GM12878 (cell line): ENCODE measurements at regions not wholly inside any gene's neighbourhood (a gene's known extent, or its start where the extent isn't known, plus 50 kb on each side); places are given as distances from the start of the nearest gene placed in this dataset.

Experiments used
- ATAC-seq: fragments of 200-7000 bp; cut with Tn5 transposase; 3 replicates; pipeline ENCODE4 v1.9.1; 2020; ENCODE audit warnings: mild to moderate bottlenecking, moderate library complexity
- BruUV-seq: library from RNA; stranded (reverse); fragments of 400-500 nt; replicated peaks from 2 replicates; lab custom pipeline; 2021; lab: Mats Ljungman, UMichigan
- CTCF ChIA-PET: fragments of 300-600 bp; sonication (Branson Sonifier 250); formaldehyde crosslinking; extraction: SDS; loops from one replicate; lab custom pipeline; 2021; ENCODE audit warnings: inconsistent platforms; lab: Yijun Ruan, JAX
- POLR2A ChIA-PET: fragments of 350-600 bp; formaldehyde crosslinking; extraction: SDS; loops from one replicate; lab custom pipeline; 2021; ENCODE audit warnings: inconsistent platforms; lab: Charles Lee
- RAD21 ChIA-PET: fragments of 300-600 bp; sonication (Branson Sonifier 250); formaldehyde crosslinking; loops from one replicate; lab custom pipeline; 2023; ENCODE audit warnings: antibody characterized with exemption; ENCODE audit not compliant: unreplicated experiment; lab: Charles Lee
- SMC1A ChIA-PET: fragments of 300-600 bp; sonication (Branson Sonifier 250); formaldehyde crosslinking; loops from one replicate; lab custom pipeline; 2023; ENCODE audit not compliant: unreplicated experiment, uncharacterized antibody; lab: Charles Lee
- DNase-seq: peaks from one replicate; pipeline ENCODE4 v3.0.0-alpha.2; 2011; ENCODE audit warnings: low read depth, low spot score
- FAIRE-seq: peaks from 3 replicates; lab custom pipeline; 2011; peaks lifted over from hg19 to GRCh38; lab: Jason Lieb, UNC
- H2AFZ ChIP-seq: 2 replicates; pipeline ENCODE4 v1.6.0; 2011; ENCODE audit warnings: low read depth, low read length, control low read depth; ENCODE audit not compliant: control insufficient read depth
- H3K27ac ChIP-seq: 2 replicates; pipeline ENCODE4 v1.5.1; 2011; ENCODE audit warnings: control low read depth; ENCODE audit not compliant: control insufficient read depth, insufficient read depth
- H3K27me3 ChIP-seq, 2 experiments: replicated peaks in 1 of 2; 2 replicates each; pipeline versions ENCODE4 v1.6.0 to v1.6.1; 2011; ENCODE audit warnings: low read length in 1 of 2; ENCODE audit not compliant: control insufficient read depth in 2 of 2, insufficient read depth in 2 of 2
- H3K36me3 ChIP-seq, 2 experiments: 2 replicates each; pipeline ENCODE4 v1.5.1; 2011; ENCODE audit warnings: low read length in 1 of 2; ENCODE audit not compliant: control insufficient read depth in 2 of 2, insufficient read depth in 2 of 2
- H3K4me1 ChIP-seq: 2 replicates; pipeline ENCODE4 v1.6.1; 2011; ENCODE audit warnings: mild to moderate bottlenecking, low read length, moderate library complexity, mixed read lengths; ENCODE audit not compliant: control insufficient read depth, insufficient read depth
- H3K4me2 ChIP-seq: 2 replicates; pipeline ENCODE4 v1.6.0; 2011; ENCODE audit warnings: control low read depth; ENCODE audit not compliant: control insufficient read depth, insufficient read depth
- H3K4me3 ChIP-seq: fragments of 200-600 bp; sonication (generic); 2 replicates; pipeline ENCODE4 v1.5.1; 2016
- H3K79me2 ChIP-seq: 2 replicates; pipeline ENCODE4 v1.6.0; 2011; ENCODE audit warnings: low read length; ENCODE audit not compliant: control insufficient read depth, insufficient read depth
- H3K9ac ChIP-seq: 2 replicates; pipeline ENCODE4 v1.8.0; 2011; ENCODE audit warnings: low read length, control low read depth, mixed read lengths; ENCODE audit not compliant: control insufficient read depth, insufficient read depth
- H3K9me3 ChIP-seq: replicated peaks from 3 replicates; pipeline ENCODE4 v1.5.1; 2011; ENCODE audit warnings: mild to moderate bottlenecking, low read length; ENCODE audit not compliant: control insufficient read depth, insufficient read depth
- H4K20me1 ChIP-seq: 2 replicates; pipeline ENCODE4 v1.6.0; 2011; ENCODE audit not compliant: control insufficient read depth, insufficient read depth
- ATF7 ChIP-seq: fragments of 450-650 bp; IDR thresholded peaks from 2 replicates; pipeline ENCODE4 v1.6.1; 2016; ENCODE audit warnings: low read depth, mild to moderate bottlenecking
- FOXK2 ChIP-seq: fragments of 450-650 bp; IDR thresholded peaks from 2 replicates; pipeline ENCODE4 v1.6.1; 2017; ENCODE audit warnings: mild to moderate bottlenecking, moderate library complexity
- JUND ChIP-seq: IDR thresholded peaks from 2 replicates; pipeline ENCODE4 v1.6.1; 2012; ENCODE audit warnings: low read depth, mild to moderate bottlenecking, low read length, improper control_type of control experiment, moderate library complexity
- KDM1A ChIP-seq: fragments of 200-600 bp; sonication (generic); IDR thresholded peaks from 2 replicates; pipeline ENCODE4 v1.6.1; 2016; ENCODE audit warnings: borderline replicate concordance
- MXI1 ChIP-seq: fragments of 150-350 bp; IDR thresholded peaks from 2 replicates; pipeline ENCODE4 v1.6.1; 2011; ENCODE audit warnings: low read depth, mild to moderate bottlenecking, inconsistent platforms, low read length, improper control_type of control experiment
- MYB ChIP-seq: fragments of 150-350 bp; IDR thresholded peaks from 2 replicates; pipeline ENCODE4 v1.6.1; 2014; ENCODE audit warnings: mild to moderate bottlenecking, low read depth, low read length, borderline replicate concordance
- NR2F1 ChIP-seq: fragments of 450-650 bp; conservative IDR thresholded peaks from 2 replicates; pipeline ENCODE4 v1.6.1; 2017; ENCODE audit warnings: mild to moderate bottlenecking
- POLR2AphosphoS2 ChIP-seq: IDR thresholded peaks from 2 replicates; pipeline ENCODE4 v1.6.1; 2011; ENCODE audit warnings: low read depth, mild to moderate bottlenecking, low read length, improper control_type of control experiment, moderate library complexity
- POLR2AphosphoS5 ChIP-seq: IDR thresholded peaks from 2 replicates; pipeline ENCODE4 v1.6.1; 2011; ENCODE audit warnings: mild to moderate bottlenecking, low read length, inconsistent platforms
- RFX5 ChIP-seq: IDR thresholded peaks from 2 replicates; pipeline ENCODE4 v1.6.1; 2011; ENCODE audit warnings: low read depth, low read length, improper control_type of control experiment
- RUNX3 ChIP-seq: IDR thresholded peaks from 2 replicates; pipeline ENCODE4 v1.6.1; 2012; ENCODE audit warnings: low read length, inconsistent platforms
- TBL1XR1 ChIP-seq: IDR thresholded peaks from 2 replicates; pipeline ENCODE4 v1.6.1; 2012; ENCODE audit warnings: low read depth, low read length, improper control_type of control experiment
- ZNF207 ChIP-seq: fragments of 450-650 bp; IDR thresholded peaks from 2 replicates; pipeline ENCODE4 v1.6.1; 2014; ENCODE audit warnings: antibody characterized with exemption, mild to moderate bottlenecking, borderline replicate concordance
- ZZZ3 ChIP-seq: IDR thresholded peaks from 2 replicates; pipeline ENCODE4 v1.6.1; 2011; ENCODE audit warnings: low read depth; ENCODE audit not compliant: control insufficient read depth, insufficient read length
- WGBS: methylation state at CpG from one replicate; pipeline ENCODE4 v1.1.6; 2016; ENCODE audit warnings: low lambda C conversion rate; ENCODE audit not compliant: insufficient replicate concordance, insufficient coverage; ENCODE audit errors: missing lambda C conversion rate; 5-methylcytosine and 5-hydroxymethylcytosine counted together
- in situ Hi-C: fragments of 300-500 bp; cut with MboI; formaldehyde crosslinking; loops from 9 replicates; pipeline ENCODE4 v1.14.3; 2018; ENCODE audit warnings: mixed read lengths
- intact Hi-C: fragments of 100-400 bp; cut with micrococcal nuclease; formaldehyde crosslinking; loops from one replicate; pipeline ENCODE4 v1.14.2; 2022; ENCODE audit not compliant: unreplicated experiment
- TF ChIP-seq, protein P1 (sequence below): IDR thresholded peaks from 2 replicates; pipeline ENCODE4 v1.6.1; 2011; ENCODE audit warnings: borderline replicate concordance, low read depth, mild to moderate bottlenecking, moderate library complexity, low read length; ENCODE audit not compliant: insufficient read depth, poor library complexity, severe bottlenecking
- TF ChIP-seq, protein P2 (sequence below): fragments of 450-650 bp; IDR thresholded peaks from 2 replicates; pipeline ENCODE4 v1.6.1; 2017; ENCODE audit warnings: mild to moderate bottlenecking, moderate library complexity
- TF ChIP-seq, protein P3 (sequence below): fragments of 150-350 bp; IDR thresholded peaks from 2 replicates; pipeline ENCODE4 v1.6.1; 2014; ENCODE audit warnings: mild to moderate bottlenecking, low read depth, low read length
- TF ChIP-seq, protein P4 (sequence below): IDR thresholded peaks from 2 replicates; pipeline ENCODE4 v1.6.1; 2012; ENCODE audit warnings: low read depth, low read length, improper control_type of control experiment

DNA sequence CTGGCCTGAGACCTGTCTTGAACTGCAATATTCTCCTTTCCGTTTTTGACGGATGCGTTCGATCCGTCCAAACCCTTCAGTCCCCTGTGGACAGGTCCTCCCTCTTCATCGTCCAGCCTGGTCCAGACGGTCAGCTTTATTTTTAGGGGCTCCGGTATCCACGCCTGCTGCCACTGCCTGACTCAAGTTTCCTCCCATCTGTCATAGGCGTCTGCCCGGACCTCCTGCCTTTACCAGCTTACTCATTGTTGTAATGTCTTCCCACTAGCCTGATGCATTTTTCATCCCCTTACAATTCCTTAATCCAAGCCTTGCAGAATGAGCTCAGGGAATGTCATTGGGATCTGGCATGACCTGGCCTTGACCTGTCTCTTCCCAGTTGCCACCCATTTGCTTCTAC lies 145.8 kb downstream of the TENT4A start:
- WGBS = 51% methylated on average over 11 of the region's 11 CpGs
- DNase-seq = no peak
- in situ Hi-C loops = no loop called here

More for the DNA sequence above, 145.8 kb downstream of the TENT4A start:
- H3K79me2 ChIP-seq = no peaks in the 10 kb centered on the region
- ATAC-seq (no peak), FAIRE-seq (no peak)
- no peak overlapping the region for H3K9ac ChIP-seq
- no peaks in the 10 kb centered on the region for H3K27me3 ChIP-seq
- no peak overlapping the region for H3K4me3 ChIP-seq
- H3K4me2 ChIP-seq = no peak overlapping the region
- H3K9me3 ChIP-seq = no peaks in the 10 kb centered on the region; the same call in 2 of the 3 replicates
- RAD21 ChIA-PET = no interaction called here
- H3K4me1 ChIP-seq = no peaks in the 10 kb centered on the region
- intact Hi-C loops = no loop called here
- SMC1A ChIA-PET = no interaction called here
- no peaks in the 10 kb centered on the region for H4K20me1 ChIP-seq
- no peaks in the 10 kb centered on the region for H3K36me3 ChIP-seq
- no TSS peak for BruUV-seq
- POLR2A ChIA-PET = no interaction called here
- CTCF ChIA-PET = no interaction called here
- H3K27ac ChIP-seq = no peak overlapping the region
- no peak overlapping the region for H2AFZ ChIP-seq
- no peak for TF ChIP-seq RFX5
- no peak for TF ChIP-seq MYB
- TF ChIP-seq RUNX3 = no peak
- no peak for TF ChIP-seq MXI1
- TF ChIP-seq JUND = no peak
- TF ChIP-seq, protein P1, sequence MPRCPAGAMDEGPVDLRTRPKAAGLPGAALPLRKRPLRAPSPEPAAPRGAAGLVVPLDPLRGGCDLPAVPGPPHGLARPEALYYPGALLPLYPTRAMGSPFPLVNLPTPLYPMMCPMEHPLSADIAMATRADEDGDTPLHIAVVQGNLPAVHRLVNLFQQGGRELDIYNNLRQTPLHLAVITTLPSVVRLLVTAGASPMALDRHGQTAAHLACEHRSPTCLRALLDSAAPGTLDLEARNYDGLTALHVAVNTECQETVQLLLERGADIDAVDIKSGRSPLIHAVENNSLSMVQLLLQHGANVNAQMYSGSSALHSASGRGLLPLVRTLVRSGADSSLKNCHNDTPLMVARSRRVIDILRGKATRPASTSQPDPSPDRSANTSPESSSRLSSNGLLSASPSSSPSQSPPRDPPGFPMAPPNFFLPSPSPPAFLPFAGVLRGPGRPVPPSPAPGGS = no peak
- TF ChIP-seq NR2F1 = no peak
- TF ChIP-seq KDM1A = no peak
- TF ChIP-seq, protein P2, sequence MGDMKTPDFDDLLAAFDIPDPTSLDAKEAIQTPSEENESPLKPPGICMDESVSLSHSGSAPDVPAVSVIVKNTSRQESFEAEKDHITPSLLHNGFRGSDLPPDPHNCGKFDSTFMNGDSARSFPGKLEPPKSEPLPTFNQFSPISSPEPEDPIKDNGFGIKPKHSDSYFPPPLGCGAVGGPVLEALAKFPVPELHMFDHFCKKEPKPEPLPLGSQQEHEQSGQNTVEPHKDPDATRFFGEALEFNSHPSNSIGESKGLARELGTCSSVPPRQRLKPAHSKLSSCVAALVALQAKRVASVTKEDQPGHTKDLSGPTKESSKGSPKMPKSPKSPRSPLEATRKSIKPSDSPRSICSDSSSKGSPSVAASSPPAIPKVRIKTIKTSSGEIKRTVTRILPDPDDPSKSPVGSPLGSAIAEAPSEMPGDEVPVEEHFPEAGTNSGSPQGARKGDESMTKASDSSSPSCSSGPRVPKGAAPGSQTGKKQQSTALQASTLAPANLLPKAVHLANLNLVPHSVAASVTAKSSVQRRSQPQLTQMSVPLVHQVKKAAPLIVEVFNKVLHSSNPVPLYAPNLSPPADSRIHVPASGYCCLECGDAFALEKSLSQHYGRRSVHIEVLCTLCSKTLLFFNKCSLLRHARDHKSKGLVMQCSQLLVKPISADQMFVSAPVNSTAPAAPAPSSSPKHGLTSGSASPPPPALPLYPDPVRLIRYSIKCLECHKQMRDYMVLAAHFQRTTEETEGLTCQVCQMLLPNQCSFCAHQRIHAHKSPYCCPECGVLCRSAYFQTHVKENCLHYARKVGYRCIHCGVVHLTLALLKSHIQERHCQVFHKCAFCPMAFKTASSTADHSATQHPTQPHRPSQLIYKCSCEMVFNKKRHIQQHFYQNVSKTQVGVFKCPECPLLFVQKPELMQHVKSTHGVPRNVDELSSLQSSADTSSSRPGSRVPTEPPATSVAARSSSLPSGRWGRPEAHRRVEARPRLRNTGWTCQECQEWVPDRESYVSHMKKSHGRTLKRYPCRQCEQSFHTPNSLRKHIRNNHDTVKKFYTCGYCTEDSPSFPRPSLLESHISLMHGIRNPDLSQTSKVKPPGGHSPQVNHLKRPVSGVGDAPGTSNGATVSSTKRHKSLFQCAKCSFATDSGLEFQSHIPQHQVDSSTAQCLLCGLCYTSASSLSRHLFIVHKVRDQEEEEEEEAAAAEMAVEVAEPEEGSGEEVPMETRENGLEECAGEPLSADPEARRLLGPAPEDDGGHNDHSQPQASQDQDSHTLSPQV = no peak
- TF ChIP-seq ZNF207 = no peak
- TF ChIP-seq ZZZ3 = no peak
- no peak for TF ChIP-seq TBL1XR1
- TF ChIP-seq, protein P3, sequence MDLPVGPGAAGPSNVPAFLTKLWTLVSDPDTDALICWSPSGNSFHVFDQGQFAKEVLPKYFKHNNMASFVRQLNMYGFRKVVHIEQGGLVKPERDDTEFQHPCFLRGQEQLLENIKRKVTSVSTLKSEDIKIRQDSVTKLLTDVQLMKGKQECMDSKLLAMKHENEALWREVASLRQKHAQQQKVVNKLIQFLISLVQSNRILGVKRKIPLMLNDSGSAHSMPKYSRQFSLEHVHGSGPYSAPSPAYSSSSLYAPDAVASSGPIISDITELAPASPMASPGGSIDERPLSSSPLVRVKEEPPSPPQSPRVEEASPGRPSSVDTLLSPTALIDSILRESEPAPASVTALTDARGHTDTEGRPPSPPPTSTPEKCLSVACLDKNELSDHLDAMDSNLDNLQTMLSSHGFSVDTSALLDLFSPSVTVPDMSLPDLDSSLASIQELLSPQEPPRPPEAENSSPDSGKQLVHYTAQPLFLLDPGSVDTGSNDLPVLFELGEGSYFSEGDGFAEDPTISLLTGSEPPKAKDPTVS = no peak
- TF ChIP-seq ATF7 = no peak
- TF ChIP-seq POLR2AphosphoS5 = no peak
- no peak for TF ChIP-seq FOXK2
- TF ChIP-seq, protein P4, sequence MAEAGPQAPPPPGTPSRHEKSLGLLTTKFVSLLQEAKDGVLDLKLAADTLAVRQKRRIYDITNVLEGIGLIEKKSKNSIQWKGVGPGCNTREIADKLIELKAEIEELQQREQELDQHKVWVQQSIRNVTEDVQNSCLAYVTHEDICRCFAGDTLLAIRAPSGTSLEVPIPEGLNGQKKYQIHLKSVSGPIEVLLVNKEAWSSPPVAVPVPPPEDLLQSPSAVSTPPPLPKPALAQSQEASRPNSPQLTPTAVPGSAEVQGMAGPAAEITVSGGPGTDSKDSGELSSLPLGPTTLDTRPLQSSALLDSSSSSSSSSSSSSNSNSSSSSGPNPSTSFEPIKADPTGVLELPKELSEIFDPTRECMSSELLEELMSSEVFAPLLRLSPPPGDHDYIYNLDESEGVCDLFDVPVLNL = no peak
- TF ChIP-seq POLR2AphosphoS2 = no peak
